Gastroesophageal sphincter (tissue), 3 donors: ENCODE measurements at regions not wholly inside any gene's neighbourhood (a gene's known extent, or its start where the extent isn't known, plus 50 kb on each side); places are given as distances from the start of the nearest gene placed in this dataset.

Experiments used
- CTCF ChIP-seq, 4 experiments: fragments of 200-600 bp in 2 of 4; fragments of 450-650 bp in 2 of 4; sonication (generic) in 1 of 4; IDR thresholded peaks; one replicate each; pipeline ENCODE4 v1.5.1; 2017 to 2019; ENCODE audit warnings: antibody characterized with exemption in 4 of 4, mild to moderate bottlenecking in 2 of 4, moderate library complexity in 2 of 4
- POLR2A ChIP-seq, 2 donors: fragments of 450-650 bp; IDR thresholded peaks; one replicate each; pipeline ENCODE4 v1.6.1; 2017; ENCODE audit warnings: antibody characterized with exemption in 2 of 2, mild to moderate bottlenecking in 2 of 2, moderate library complexity in 1 of 2
- POLR2AphosphoS5 ChIP-seq: sonication (generic); formaldehyde crosslinking; IDR thresholded peaks from one replicate; pipeline ENCODE4 v1.6.1; 2017; ENCODE audit warnings: antibody characterized with exemption

- TF ChIP-seq CTCF (IDR thresholded peaks at IDR 0.05) (no peak), POLR2A (IDR thresholded peaks at IDR 0.05) (no peak), POLR2AphosphoS5 (no peak)
Observed at GRCh38 chr20:18906046-18906445, 92.5 kb downstream of the SCP2D1 start.
